ENCODE measurements at regions not wholly inside any gene's neighbourhood (a gene's known extent, or its start where the extent isn't known, plus 50 kb on each side); places are given as distances from the start of the nearest gene placed in this dataset.

DNA sequence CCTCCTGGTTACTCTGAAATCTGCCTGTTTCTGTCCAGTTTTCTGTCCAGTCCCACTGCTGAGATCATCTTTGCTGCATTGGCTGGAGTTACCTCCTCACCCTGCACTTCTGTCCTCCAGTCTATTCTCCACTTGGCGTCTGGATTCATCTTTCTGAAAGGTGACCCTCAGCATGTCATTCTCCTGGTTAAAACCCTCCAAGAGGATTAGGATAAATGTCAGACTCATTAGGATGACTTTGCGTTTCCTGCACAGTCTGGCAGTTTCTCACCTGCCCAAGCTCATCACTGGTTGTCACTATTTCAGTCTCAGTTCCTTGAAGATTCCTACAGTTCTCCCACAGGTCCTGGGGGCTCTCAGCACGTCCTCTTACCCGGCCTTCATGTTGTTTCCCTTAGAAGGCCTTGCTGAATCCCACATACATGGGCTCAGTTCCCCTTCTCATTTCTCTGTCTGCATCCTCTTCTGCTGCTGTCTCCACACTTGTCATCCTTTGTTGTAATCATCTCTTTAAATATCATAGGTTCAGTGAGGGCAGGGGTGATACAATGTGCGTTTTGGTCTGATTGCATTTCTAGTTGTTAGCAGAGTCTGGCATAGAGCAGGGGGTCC is 374.8 kb downstream of the QKI start:
- Mint-ChIP-seq H3K9me3 (ENCODE audit: low read depth) (no peaks in the 10 kb centered on the region), H3K4me3 (no peak overlapping the region), H3K4me1 (no peaks in the 10 kb centered on the region), H3K27ac (no peak overlapping the region), H3K27me3 (peaks cover 21% of the 10 kb centered on the region), H3K36me3 (ENCODE audit: low read depth) (no peaks in the 10 kb centered on the region)
- POLR2A ChIA-PET: no interaction called here
- ATAC-seq (no peak), DNase-seq (no peak)
- intact Hi-C loops (cut with DNase I, micrococcal nuclease): no loop called here
- CTCF ChIA-PET: no interaction called here

- no peak overlapping the region for H3K4me3 Mint-ChIP-seq
- ChIA-PET POLR2A (no interaction called here), CTCF (interaction anchor here (1.0 kb wide), 1 partner anchor 9 kb away, joined by 4 read pairs; no protein-coding TSS in a partner anchor)
- DNase-seq (no peak), ATAC-seq (no peak)
- intact Hi-C loops (cut with DNase I, micrococcal nuclease): no loop called here
- H3K27me3 Mint-ChIP-seq: peaks cover 20% of the 10 kb centered on the region
- no peaks in the 10 kb centered on the region for H3K4me1 Mint-ChIP-seq
- H3K9me3 Mint-ChIP-seq (ENCODE audit: low read depth): no peaks in the 10 kb centered on the region
- no peaks in the 10 kb centered on the region for H3K36me3 Mint-ChIP-seq (ENCODE audit: low read depth)
- no peak overlapping the region for H3K27ac Mint-ChIP-seq
These were observed 372.6 kb downstream of the QKI start for GRCh38 chr6:163786995-163787671.

DNA sequence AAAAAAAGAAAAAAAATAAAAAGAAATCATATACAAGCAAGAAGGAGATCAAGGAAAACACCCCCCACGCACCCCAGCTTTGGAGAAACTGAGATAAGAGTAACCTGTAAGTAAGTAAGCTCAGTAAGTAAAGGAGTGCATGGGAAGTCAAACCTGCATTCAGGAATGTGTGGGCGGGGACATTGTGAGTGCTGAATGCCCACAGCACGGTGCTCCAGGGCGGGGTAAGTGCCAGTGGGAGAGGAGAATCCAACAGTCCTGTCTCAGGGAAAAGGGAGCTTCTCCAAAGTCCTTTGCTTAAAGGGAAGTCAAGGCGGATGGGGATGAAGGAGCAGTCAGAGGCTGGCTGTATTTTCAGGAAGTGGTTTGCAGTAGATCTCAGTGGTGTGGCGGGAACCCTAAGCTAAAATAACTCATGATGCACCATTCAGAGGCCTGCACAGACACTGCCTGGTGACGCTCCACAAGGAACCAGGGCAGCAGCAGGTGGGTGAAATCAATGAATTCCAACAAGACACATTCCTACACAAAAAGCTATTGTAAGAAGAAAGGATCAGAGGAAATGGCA is 368.0 kb downstream of the QKI start:
- Mint-ChIP-seq H3K4me3 (no peak overlapping the region), H3K9me3 (ENCODE audit: low read depth) (no peaks in the 10 kb centered on the region), H3K27ac (no peak overlapping the region), H3K36me3 (ENCODE audit: low read depth) (no peaks in the 10 kb centered on the region), H3K27me3 (peaks cover 14% of the 10 kb centered on the region), H3K4me1 (no peaks in the 10 kb centered on the region)
- DNase-seq: no peak
- intact Hi-C loops (cut with DNase I, micrococcal nuclease): no loop called here
- POLR2A ChIA-PET: no interaction called here
- CTCF ChIA-PET: no interaction called here
- ATAC-seq: no peak

DNA sequence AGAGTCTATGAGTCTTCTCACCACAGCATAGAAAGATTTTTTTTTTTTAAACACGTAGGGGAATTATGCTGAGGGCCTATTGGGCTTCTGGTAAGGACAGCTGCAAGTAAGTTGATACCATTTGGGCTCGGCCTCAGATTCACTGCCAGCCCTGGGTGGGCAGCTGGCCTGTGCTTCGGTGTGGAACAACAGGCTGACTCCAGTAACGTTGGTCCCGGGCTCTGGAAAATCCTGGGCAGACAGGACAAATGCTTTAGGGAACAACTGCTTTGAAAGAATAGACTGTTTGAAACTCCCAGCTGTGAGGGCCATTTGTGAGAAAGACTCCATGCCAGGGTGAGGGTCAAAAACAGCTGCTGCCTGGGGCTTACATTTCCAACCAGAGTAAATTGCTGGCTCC is 366.5 kb downstream of the QKI start:
- POLR2A ChIA-PET: no interaction called here
- Mint-ChIP-seq H3K4me3 (no peak overlapping the region), H3K27me3 (peaks cover 14% of the 10 kb centered on the region), H3K27ac (no peak overlapping the region), H3K9me3 (ENCODE audit: low read depth) (no peaks in the 10 kb centered on the region), H3K36me3 (ENCODE audit: low read depth) (no peaks in the 10 kb centered on the region), H3K4me1 (no peaks in the 10 kb centered on the region)
- ATAC-seq: no peak
- CTCF ChIA-PET: no interaction called here
- intact Hi-C loops (cut with DNase I, micrococcal nuclease): no loop called here
- no peak for DNase-seq

- Mint-ChIP-seq H3K4me3 (no peak overlapping the region), H3K9me3 (ENCODE audit: low read depth) (no peaks in the 10 kb centered on the region), H3K27ac (no peak overlapping the region), H3K4me1 (no peaks in the 10 kb centered on the region), H3K36me3 (ENCODE audit: low read depth) (no peaks in the 10 kb centered on the region), H3K27me3 (peaks cover 14% of the 10 kb centered on the region)
- intact Hi-C loops (cut with DNase I, micrococcal nuclease): no loop called here
- CTCF ChIA-PET: no interaction called here
- POLR2A ChIA-PET: no interaction called here
- ATAC-seq (no peak), DNase-seq (no peak)
These were observed 365.3 kb downstream of the QKI start for GRCh38 chr6:163779727-163780284.

DNA sequence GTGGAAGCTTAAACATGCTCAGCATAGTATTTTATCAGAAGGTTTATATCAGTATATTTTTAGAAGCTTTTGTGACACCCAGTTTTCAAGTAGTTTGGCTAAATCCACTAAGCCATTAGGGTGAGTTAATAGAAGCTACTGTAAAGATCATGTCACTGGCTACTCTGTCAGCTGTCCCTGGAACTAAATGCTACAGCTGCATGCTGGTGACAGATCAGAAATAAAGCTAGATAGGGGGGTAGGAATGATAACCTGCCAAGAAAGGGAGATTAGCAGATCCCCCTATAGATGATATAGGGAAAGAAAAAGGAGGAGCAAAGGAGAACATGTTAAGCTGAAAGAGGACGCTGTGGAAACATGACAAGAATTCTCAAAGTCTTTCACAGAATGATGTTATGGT is 363.2 kb downstream of the QKI start:
- no peak overlapping the region for H3K27ac Mint-ChIP-seq
- H3K27me3 Mint-ChIP-seq: peaks cover 9% of the 10 kb centered on the region
- DNase-seq (no peak), ATAC-seq (no peak)
- H3K9me3 Mint-ChIP-seq (ENCODE audit: low read depth): no peaks in the 10 kb centered on the region
- H3K4me3 Mint-ChIP-seq: no peak overlapping the region
- no peaks in the 10 kb centered on the region for H3K36me3 Mint-ChIP-seq (ENCODE audit: low read depth)
- no peaks in the 10 kb centered on the region for H3K4me1 Mint-ChIP-seq
- CTCF ChIA-PET: interaction anchor here (1.4 kb wide), 1 partner anchor 9 kb away, joined by 4 read pairs; no protein-coding TSS in a partner anchor
- intact Hi-C loops (cut with DNase I, micrococcal nuclease): no loop called here
- POLR2A ChIA-PET: no interaction called here

DNA sequence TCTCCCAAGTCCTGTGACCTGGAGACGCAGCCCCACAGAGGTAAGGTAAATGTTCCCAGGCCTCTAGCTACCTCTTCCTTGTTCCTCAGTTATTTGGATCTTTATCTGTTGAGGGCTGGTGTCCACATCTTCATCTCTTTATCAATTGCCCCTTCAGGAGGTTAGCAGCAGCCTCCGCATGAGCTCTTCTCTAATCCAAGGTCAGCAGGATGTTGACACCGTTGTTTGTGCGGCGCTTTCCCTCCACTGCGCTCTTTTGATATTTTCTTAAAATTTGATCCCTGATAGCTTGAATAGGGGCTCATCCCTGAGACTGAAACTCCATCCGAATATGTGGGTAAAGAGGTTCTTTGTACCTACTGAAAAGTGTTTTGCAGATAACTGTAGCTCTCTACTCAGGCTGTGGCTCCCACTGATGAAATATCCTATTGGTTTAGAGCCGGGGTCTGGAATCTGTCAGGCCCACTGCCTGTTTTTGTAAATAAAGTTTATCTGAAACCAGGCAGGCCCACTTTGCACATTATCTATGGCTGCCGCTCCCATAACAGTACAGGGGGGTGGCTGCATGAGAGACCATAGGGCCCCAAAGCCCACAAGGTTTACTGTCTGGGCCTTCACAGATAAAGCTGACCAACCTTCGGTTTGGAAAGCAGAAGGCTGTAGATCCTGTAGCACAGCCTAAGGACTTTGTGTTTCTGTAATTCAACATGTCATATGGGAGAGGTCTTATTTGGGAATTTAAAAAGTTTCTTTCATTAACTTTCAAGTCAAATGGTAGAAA is 362.6 kb downstream of the QKI start:
- H3K9me3 Mint-ChIP-seq (ENCODE audit: low read depth): no peaks in the 10 kb centered on the region

GRCh38 chr6:163776196-163776905 is 361.8 kb downstream of the QKI start:
- Mint-ChIP-seq H3K36me3 (ENCODE audit: low read depth) (no peaks in the 10 kb centered on the region), H3K4me3 (no peak overlapping the region)

More for the DNA sequence above, 362.6 kb downstream of the QKI start:
- no peak for DNase-seq
- peaks cover 5% of the 10 kb centered on the region for H3K27me3 Mint-ChIP-seq
- no peak for ATAC-seq
- no peak overlapping the region for H3K27ac Mint-ChIP-seq
- no peaks in the 10 kb centered on the region for H3K36me3 Mint-ChIP-seq (ENCODE audit: low read depth)
- intact Hi-C loops (cut with DNase I, micrococcal nuclease): no loop called here
- CTCF ChIA-PET: interaction anchor here (1.0 to 1.4 kb wide), 2 partner anchors 8 to 9 kb away, joined by 3 to 4 read pairs; no protein-coding TSS in a partner anchor
- no peaks in the 10 kb centered on the region for H3K4me1 Mint-ChIP-seq
- POLR2A ChIA-PET: no interaction called here
- H3K4me3 Mint-ChIP-seq: no peak overlapping the region

DNA sequence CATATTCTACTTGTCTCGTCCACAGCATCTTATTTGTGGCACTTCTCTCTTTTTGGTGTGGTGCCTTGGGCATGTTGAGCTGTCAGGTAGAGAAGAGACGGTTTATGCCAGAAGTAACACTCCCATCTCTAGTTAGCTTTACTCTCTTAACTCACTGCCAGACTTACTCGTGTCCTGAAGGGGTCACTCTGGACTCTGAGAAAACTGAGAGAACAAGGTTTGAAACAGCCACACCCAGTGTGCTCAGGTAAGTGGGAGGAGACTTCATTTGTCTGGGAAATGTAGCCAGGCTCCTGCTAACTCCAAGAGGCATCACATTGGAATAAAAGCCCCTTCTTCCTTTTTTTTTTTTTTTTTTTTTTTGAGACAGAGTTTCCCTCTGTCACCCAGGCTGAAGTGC is 360.8 kb downstream of the QKI start:
- Mint-ChIP-seq H3K4me3 (no peak overlapping the region), H3K27ac (no peak overlapping the region), H3K9me3 (ENCODE audit: low read depth) (no peaks in the 10 kb centered on the region), H3K4me1 (no peaks in the 10 kb centered on the region), H3K27me3 (peaks cover 3% of the 10 kb centered on the region), H3K36me3 (ENCODE audit: low read depth) (no peaks in the 10 kb centered on the region)
- no peak for ATAC-seq
- intact Hi-C loops (cut with DNase I, micrococcal nuclease): no loop called here
- POLR2A ChIA-PET: no interaction called here
- CTCF ChIA-PET: no interaction called here
- DNase-seq: no peak

More at GRCh38 chr6:163776196-163776905, 361.8 kb downstream of the QKI start:
- Mint-ChIP-seq H3K4me1 (no peaks in the 10 kb centered on the region), H3K27me3 (peaks cover 5% of the 10 kb centered on the region), H3K9me3 (ENCODE audit: low read depth) (no peaks in the 10 kb centered on the region), H3K27ac (no peak overlapping the region)
- intact Hi-C loops (cut with DNase I, micrococcal nuclease): no loop called here
- no peak for ATAC-seq
- ChIA-PET CTCF (interaction anchor here (1.0 kb wide), 1 partner anchor 8 kb away, joined by 3 read pairs; no protein-coding TSS in a partner anchor), POLR2A (no interaction called here)
- no peak for DNase-seq

DNA sequence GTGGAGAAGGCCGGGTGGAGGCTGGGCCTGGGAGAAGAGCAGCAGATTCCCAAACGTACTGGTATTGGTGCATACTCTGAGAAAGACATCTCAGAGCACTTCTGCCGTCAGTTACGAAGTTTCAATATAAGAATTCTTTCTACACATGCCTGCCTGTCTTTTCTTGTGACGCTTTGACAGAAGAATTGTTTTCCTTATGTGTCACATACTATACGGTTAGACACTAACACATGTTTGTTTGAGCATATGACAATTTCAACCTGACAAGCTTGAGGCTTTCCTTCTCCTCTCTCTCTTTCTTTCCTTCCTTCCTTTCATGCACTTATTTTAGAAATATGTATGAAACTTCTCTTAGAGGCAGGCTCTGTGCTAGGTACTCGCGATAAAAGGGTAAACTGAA is 360.0 kb downstream of the QKI start:
- no peak for DNase-seq
- Mint-ChIP-seq H3K4me3 (no peak overlapping the region), H3K9me3 (ENCODE audit: low read depth) (no peaks in the 10 kb centered on the region), H3K36me3 (ENCODE audit: low read depth) (no peaks in the 10 kb centered on the region), H3K4me1 (no peaks in the 10 kb centered on the region), H3K27me3 (peaks cover 3% of the 10 kb centered on the region), H3K27ac (no peak overlapping the region)
- CTCF ChIA-PET: no interaction called here
- ATAC-seq: no peak
- POLR2A ChIA-PET: no interaction called here
- intact Hi-C loops (cut with DNase I, micrococcal nuclease): no loop called here

DNA sequence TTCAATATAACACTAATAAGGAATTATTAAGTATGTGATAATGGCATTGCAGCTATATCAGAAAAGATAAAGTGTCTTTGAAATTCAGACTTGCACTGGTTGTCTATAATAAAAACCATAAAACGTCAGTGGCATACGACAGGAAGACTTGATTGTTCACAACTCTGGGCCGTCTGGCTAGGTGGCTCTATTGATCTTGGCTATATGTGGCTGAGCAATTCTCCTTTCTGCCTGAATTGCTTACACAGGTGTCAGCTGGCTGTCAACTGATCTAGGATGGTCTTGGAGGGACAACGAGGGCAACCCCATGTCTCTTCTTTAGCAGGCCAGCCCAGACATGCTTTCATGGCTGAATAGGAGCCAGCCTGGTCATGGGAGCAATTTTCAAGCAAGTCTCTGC is 359.1 kb downstream of the QKI start:
- intact Hi-C loops (cut with DNase I, micrococcal nuclease): no loop called here
- POLR2A ChIA-PET: no interaction called here
- Mint-ChIP-seq H3K27ac (no peak overlapping the region), H3K4me3 (no peak overlapping the region), H3K9me3 (ENCODE audit: low read depth) (no peaks in the 10 kb centered on the region), H3K27me3 (peaks cover 3% of the 10 kb centered on the region), H3K4me1 (no peaks in the 10 kb centered on the region), H3K36me3 (ENCODE audit: low read depth) (no peaks in the 10 kb centered on the region)
- ATAC-seq (no peak), DNase-seq (no peak)
- CTCF ChIA-PET: no interaction called here

Data from activated CD4-positive, alpha-beta T cell treated with anti-CD3 and anti-CD28 coated beads for 36 hours (primary cell).